ENCODE measurements at regions not wholly inside any gene's neighbourhood (a gene's known extent, or its start where the extent isn't known, plus 50 kb on each side); places are given as distances from the start of the nearest gene placed in this dataset.
A peak's percentile ranks its signal among the peaks of the same experiment; 100 is the strongest.

GRCh38 chr9:105051897-105052296 lies 123.9 kb upstream of the ABCA1 start:
- no peak overlapping the region for H3K4me3 ChIP-seq (ENCODE audit: low read depth, low read length)

GRCh38 chr9:105052346-105052745 lies 124.4 kb upstream of the ABCA1 start:
- H3K27ac ChIP-seq (ENCODE audit: extremely low read depth, low read depth, low read length), result no peak overlapping the region
- no peak overlapping the region for H3K4me3 ChIP-seq (ENCODE audit: low read depth, low read length)
- TF ChIP-seq ZNF670 (tag by site-specific recombination; IDR thresholded peaks at IDR 0.05; ENCODE audit: low read depth) (no peak), ZNF488 (tag by site-specific recombination; IDR thresholded peaks at IDR 0.05) (no peak), SCRT1 (tag by site-specific recombination; IDR thresholded peaks at IDR 0.05; ENCODE audit: borderline replicate concordance) (no peak), ZNF785 (tag by site-specific recombination; IDR thresholded peaks at IDR 0.05) (no peak), ZNF354C (tag by site-specific recombination; IDR thresholded peaks at IDR 0.05; ENCODE audit: borderline replicate concordance, low read depth) (no peak), ZNF701 (tag by site-specific recombination; IDR thresholded peaks at IDR 0.05) (no peak), ZNF121 (tag by site-specific recombination; IDR thresholded peaks at IDR 0.05) (no peak), ZNF548 (tag by site-specific recombination; IDR thresholded peaks at IDR 0.05) (no peak)
- H3K9me3 ChIP-seq (ENCODE audit: control insufficient read depth, insufficient read depth, low read depth, low read length), result no peaks in the 10 kb centered on the region
- POLR2A ChIA-PET, result no interaction called here
- no peaks in the 10 kb centered on the region for H3K4me1 ChIP-seq (ENCODE audit: control insufficient read depth, insufficient read depth, low read length)
- CTCF ChIA-PET, result interaction anchor here (0.6 to 0.8 kb wide), 3 partner anchors 12 to 188 kb away, joined by 3 to 4 read pairs (median 4); no protein-coding TSS in a partner anchor
- no peaks in the 10 kb centered on the region for H3K36me3 ChIP-seq (ENCODE audit: control insufficient read depth in 2 of 2, insufficient read depth in 1 of 2, low read length in 2 of 2)

More at GRCh38 chr9:105051897-105052296, 123.9 kb upstream of the ABCA1 start:
- TF ChIP-seq ZFP3 (tag by site-specific recombination; IDR thresholded peaks at IDR 0.05; ENCODE audit: low read depth), result no peak
- TF ChIP-seq ZNF121 (tag by site-specific recombination; IDR thresholded peaks at IDR 0.05), result no peak
- no peak for TF ChIP-seq ZNF404 (tag by site-specific recombination; IDR thresholded peaks at IDR 0.05)
- TF ChIP-seq GLI2 (tag by site-specific recombination; IDR thresholded peaks at IDR 0.05; ENCODE audit: borderline replicate concordance, low read depth), result no peak
- no peak for TF ChIP-seq ZBTB20 (tag by site-specific recombination; IDR thresholded peaks at IDR 0.05)
- Histone ChIP-seq H3K4me1 (ENCODE audit: control insufficient read depth, insufficient read depth, low read length) (no peaks in the 10 kb centered on the region), H3K27ac (ENCODE audit: extremely low read depth, low read depth, low read length) (no peak overlapping the region), H3K9me3 (ENCODE audit: control insufficient read depth, insufficient read depth, low read depth, low read length) (no peaks in the 10 kb centered on the region), H3K36me3 (ENCODE audit: control insufficient read depth in 2 of 2, insufficient read depth in 1 of 2, low read length in 2 of 2) (no peaks in the 10 kb centered on the region)
- CTCF ChIA-PET, result interaction anchor here (0.6 kb wide), 1 partner anchor 13 kb away, joined by 4 read pairs; no protein-coding TSS in a partner anchor
- POLR2A ChIA-PET, result no interaction called here

- ChIA-PET POLR2A (no interaction called here), CTCF (interaction anchor here (0.8 kb wide), 1 partner anchor 189 kb away, joined by 3 read pairs; no protein-coding TSS in a partner anchor)
- Histone ChIP-seq H3K27ac (ENCODE audit: extremely low read depth, low read depth, low read length) (no peak overlapping the region), H3K4me3 (ENCODE audit: low read depth, low read length) (no peak overlapping the region), H3K4me1 (ENCODE audit: control insufficient read depth, insufficient read depth, low read length) (no peaks in the 10 kb centered on the region), H3K36me3 (ENCODE audit: control insufficient read depth in 2 of 2, insufficient read depth in 1 of 2, low read length in 2 of 2) (no peaks in the 10 kb centered on the region), H3K9me3 (ENCODE audit: control insufficient read depth, insufficient read depth, low read depth, low read length) (no peaks in the 10 kb centered on the region)
- TF ChIP-seq ZNF571 (tag by site-specific recombination; IDR thresholded peaks at IDR 0.05), result no peak
- no peak for TF ChIP-seq ZSCAN16 (tag by site-specific recombination; IDR thresholded peaks at IDR 0.05)
- TF ChIP-seq ZNF394 (tag by site-specific recombination; IDR thresholded peaks at IDR 0.05; ENCODE audit: borderline replicate concordance), result peak; percentile 58; the same call in 1 of the 2 replicates
- peak; percentile 59 for TF ChIP-seq ZNF335 (tag by site-specific recombination; conservative IDR thresholded peaks at IDR 0.05)
Measured at GRCh38 chr9:105053209-105053652, 125.3 kb upstream of the ABCA1 start.

GRCh38 chr9:105054491-105054890 lies 126.5 kb upstream of the ABCA1 start:
- POLR2A ChIA-PET, result interaction anchor here (0.6 to 1.0 kb wide), 2 partner anchors 10 to 59 kb away, joined by 3 to 5 read pairs; no protein-coding TSS in a partner anchor
- CTCF ChIA-PET, result interaction anchor here (0.7 kb wide), 2 partner anchors 190 to 302 kb away, joined by 3 to 6 read pairs; partner anchors contain the start of gene SLC44A1
- Histone ChIP-seq H3K4me1 (ENCODE audit: control insufficient read depth, insufficient read depth, low read length) (no peaks in the 10 kb centered on the region), H3K27ac (ENCODE audit: extremely low read depth, low read depth, low read length) (no peak overlapping the region), H3K9me3 (ENCODE audit: control insufficient read depth, insufficient read depth, low read depth, low read length) (no peaks in the 10 kb centered on the region), H3K36me3 (ENCODE audit: control insufficient read depth in 2 of 2, insufficient read depth in 1 of 2, low read length in 2 of 2) (no peaks in the 10 kb centered on the region), H3K4me3 (ENCODE audit: low read depth, low read length) (no peak overlapping the region)
- TF ChIP-seq ZNF214 (tag by site-specific recombination; IDR thresholded peaks at IDR 0.05; ENCODE audit: borderline replicate concordance) (no peak), PRDM6 (tag by site-specific recombination; IDR thresholded peaks at IDR 0.05) (peak; percentile 33; the same call in 1 of the 2 replicates), ZNF175 (tag by site-specific recombination; IDR thresholded peaks at IDR 0.05) (no peak), ZXDB (tag by site-specific recombination; IDR thresholded peaks at IDR 0.05) (no peak), ZFP69B (tag by site-specific recombination; IDR thresholded peaks at IDR 0.05) (no peak), ZNF664 (tag by site-specific recombination; IDR thresholded peaks at IDR 0.05) (no peak)
